KMS-11 (cell line): ENCODE measurements at regions not wholly inside any gene's neighbourhood (a gene's known extent, or its start where the extent isn't known, plus 50 kb on each side); places are given as distances from the start of the nearest gene placed in this dataset.

ENCODE experiments used
- H2AFZ ChIP-seq: fragments of 200-600 bp; sonication (generic); 2 replicates; pipeline ENCODE4 v1.6.1; 2016; ENCODE audit warnings: antibody characterized with exemption, mixed run types, low read depth
- H3K27ac ChIP-seq: fragments of 200-600 bp; sonication (generic); 2 replicates; pipeline ENCODE4 v1.6.1; 2016; ENCODE audit warnings: mild to moderate bottlenecking, mixed run types
- H3K27me3 ChIP-seq: fragments of 200-600 bp; sonication (generic); 2 replicates; pipeline ENCODE4 v1.6.1; 2017; ENCODE audit warnings: mild to moderate bottlenecking, low read depth, mixed run types, moderate library complexity; ENCODE audit not compliant: insufficient read depth
- H3K36me3 ChIP-seq: fragments of 200-600 bp; sonication (generic); 2 replicates; pipeline ENCODE4 v1.6.1; 2017; ENCODE audit warnings: mild to moderate bottlenecking, mixed run types; ENCODE audit not compliant: insufficient read depth
- H3K4me1 ChIP-seq: fragments of 200-600 bp; sonication (generic); 2 replicates; pipeline ENCODE4 v1.6.1; 2016; ENCODE audit warnings: mild to moderate bottlenecking, low read depth, mixed run types; ENCODE audit not compliant: poor library complexity, severe bottlenecking
- H3K4me2 ChIP-seq: fragments of 200-600 bp; sonication (generic); 2 replicates; pipeline ENCODE4 v1.7.0; 2016; ENCODE audit warnings: mild to moderate bottlenecking, mixed run types
- H3K4me3 ChIP-seq: fragments of 200-600 bp; sonication (generic); IDR thresholded peaks from 2 replicates; pipeline ENCODE4 v1.6.1; 2017; ENCODE audit warnings: low read depth, low read length, mixed read lengths; ENCODE audit not compliant: insufficient read depth
- H3K79me2 ChIP-seq: fragments of 200-600 bp; sonication (generic); 2 replicates; pipeline ENCODE4 v1.6.1; 2016; ENCODE audit warnings: low read depth, mixed run types; ENCODE audit not compliant: insufficient read depth
- H3K9ac ChIP-seq: fragments of 200-600 bp; sonication (generic); 2 replicates; pipeline ENCODE4 v1.6.1; 2016; ENCODE audit warnings: mild to moderate bottlenecking, mixed run types
- H4K20me1 ChIP-seq: fragments of 200-600 bp; sonication (generic); 2 replicates; pipeline ENCODE4 v1.6.1; 2016; ENCODE audit warnings: mild to moderate bottlenecking, mixed run types; ENCODE audit not compliant: insufficient read depth
- TF ChIP-seq, protein P1 (sequence below): fragments of 200-600 bp; sonication (generic); conservative IDR thresholded peaks from 2 replicates; pipeline ENCODE4 v1.6.1; 2017; ENCODE audit warnings: low read depth, mild to moderate bottlenecking, antibody characterized with exemption, low read length, moderate library complexity, mixed read lengths

- no peaks in the 10 kb centered on the region for H3K27me3 ChIP-seq
- no peaks in the 10 kb centered on the region for H4K20me1 ChIP-seq
- H3K79me2 ChIP-seq = no peaks in the 10 kb centered on the region
- no peak overlapping the region for H3K4me3 ChIP-seq
- no peaks in the 10 kb centered on the region for H3K4me1 ChIP-seq
- TF ChIP-seq, protein P1, sequence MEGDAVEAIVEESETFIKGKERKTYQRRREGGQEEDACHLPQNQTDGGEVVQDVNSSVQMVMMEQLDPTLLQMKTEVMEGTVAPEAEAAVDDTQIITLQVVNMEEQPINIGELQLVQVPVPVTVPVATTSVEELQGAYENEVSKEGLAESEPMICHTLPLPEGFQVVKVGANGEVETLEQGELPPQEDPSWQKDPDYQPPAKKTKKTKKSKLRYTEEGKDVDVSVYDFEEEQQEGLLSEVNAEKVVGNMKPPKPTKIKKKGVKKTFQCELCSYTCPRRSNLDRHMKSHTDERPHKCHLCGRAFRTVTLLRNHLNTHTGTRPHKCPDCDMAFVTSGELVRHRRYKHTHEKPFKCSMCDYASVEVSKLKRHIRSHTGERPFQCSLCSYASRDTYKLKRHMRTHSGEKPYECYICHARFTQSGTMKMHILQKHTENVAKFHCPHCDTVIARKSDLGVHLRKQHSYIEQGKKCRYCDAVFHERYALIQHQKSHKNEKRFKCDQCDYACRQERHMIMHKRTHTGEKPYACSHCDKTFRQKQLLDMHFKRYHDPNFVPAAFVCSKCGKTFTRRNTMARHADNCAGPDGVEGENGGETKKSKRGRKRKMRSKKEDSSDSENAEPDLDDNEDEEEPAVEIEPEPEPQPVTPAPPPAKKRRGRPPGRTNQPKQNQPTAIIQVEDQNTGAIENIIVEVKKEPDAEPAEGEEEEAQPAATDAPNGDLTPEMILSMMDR = no peak
- H3K4me2 ChIP-seq = no peak overlapping the region
- no peaks in the 10 kb centered on the region for H3K36me3 ChIP-seq
- H3K27ac ChIP-seq = no peak overlapping the region
- no peak overlapping the region for H3K9ac ChIP-seq
- no peak overlapping the region for H2AFZ ChIP-seq
Observed at GRCh38 chr18:69222089-69222488, 178.6 kb upstream of the DOK6 start.

DNA sequence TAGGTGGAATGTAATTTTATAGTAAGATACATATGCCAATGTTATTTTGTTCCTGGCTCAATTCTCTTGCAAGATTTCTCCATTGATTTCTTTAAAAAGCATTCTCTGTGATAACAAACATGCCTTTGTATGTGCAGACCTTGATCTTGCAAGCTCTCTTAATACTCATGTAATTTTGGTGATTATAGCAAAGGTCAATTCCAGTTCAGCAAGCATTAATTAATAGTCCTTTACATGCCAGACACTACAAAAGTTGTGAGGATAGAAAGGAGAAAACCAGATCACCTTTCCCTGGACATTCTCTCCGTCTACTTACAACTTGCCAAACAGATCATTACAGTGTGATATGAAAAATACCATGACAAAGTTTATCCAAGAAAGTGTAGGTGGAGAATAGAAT is 173.7 kb upstream of the DOK6 start:
- no peak overlapping the region for H2AFZ ChIP-seq
- H4K20me1 ChIP-seq = no peaks in the 10 kb centered on the region
- TF ChIP-seq, protein P1 = no peak
- H3K4me2 ChIP-seq = no peak overlapping the region
- no peaks in the 10 kb centered on the region for H3K27me3 ChIP-seq
- H3K79me2 ChIP-seq = no peaks in the 10 kb centered on the region
- H3K27ac ChIP-seq = no peak overlapping the region
- no peak overlapping the region for H3K9ac ChIP-seq
- no peaks in the 10 kb centered on the region for H3K4me1 ChIP-seq
- no peaks in the 10 kb centered on the region for H3K36me3 ChIP-seq
- no peak overlapping the region for H3K4me3 ChIP-seq

GRCh38 chr18:69230204-69230603 is 170.5 kb upstream of the DOK6 start:
- H3K79me2 ChIP-seq = no peaks in the 10 kb centered on the region
- no peak overlapping the region for H2AFZ ChIP-seq
- no peaks in the 10 kb centered on the region for H3K36me3 ChIP-seq
- TF ChIP-seq, protein P1 = no peak
- H3K9ac ChIP-seq = no peak overlapping the region
- H3K27me3 ChIP-seq = no peaks in the 10 kb centered on the region
- H3K27ac ChIP-seq = no peak overlapping the region
- H3K4me3 ChIP-seq = no peak overlapping the region
- H3K4me2 ChIP-seq = no peak overlapping the region
- H4K20me1 ChIP-seq = no peaks in the 10 kb centered on the region
- no peaks in the 10 kb centered on the region for H3K4me1 ChIP-seq

DNA sequence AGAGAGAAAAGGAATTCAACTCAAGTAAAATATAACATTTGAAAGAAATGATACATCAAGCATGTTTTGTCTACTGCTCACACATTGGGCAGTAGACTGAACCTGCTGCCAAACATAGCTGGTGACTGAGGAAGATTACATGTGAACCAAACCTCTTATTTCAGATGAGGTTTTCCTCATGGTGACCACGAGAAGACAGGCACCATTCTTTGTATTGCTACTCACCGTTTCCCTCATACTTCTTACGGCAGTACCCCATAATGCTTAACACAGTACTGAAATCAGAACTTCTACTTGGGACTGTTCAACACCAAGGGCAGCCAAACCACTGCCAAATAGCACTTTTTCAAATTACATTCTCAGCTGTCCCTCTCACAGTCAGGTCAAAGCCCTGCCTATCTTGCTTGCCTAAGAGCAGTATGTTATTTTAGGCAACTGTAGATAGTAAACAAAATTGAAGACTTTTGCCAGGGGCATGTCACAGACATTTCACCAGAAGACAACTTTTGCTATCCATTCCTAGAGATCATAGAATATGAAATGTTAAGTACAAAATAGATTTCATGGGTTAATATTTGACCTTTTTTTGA is 167.1 kb upstream of the DOK6 start:
- H3K36me3 ChIP-seq = no peaks in the 10 kb centered on the region
- no peaks in the 10 kb centered on the region for H3K27me3 ChIP-seq
- no peaks in the 10 kb centered on the region for H4K20me1 ChIP-seq
- H3K27ac ChIP-seq = no peak overlapping the region
- TF ChIP-seq, protein P1 = no peak
- H3K9ac ChIP-seq = no peak overlapping the region
- no peaks in the 10 kb centered on the region for H3K4me1 ChIP-seq
- no peak overlapping the region for H3K4me3 ChIP-seq
- no peaks in the 10 kb centered on the region for H3K79me2 ChIP-seq
- no peak overlapping the region for H2AFZ ChIP-seq
- no peak overlapping the region for H3K4me2 ChIP-seq
